ENCODE measurements at regions not wholly inside any gene's neighbourhood (a gene's known extent, or its start where the extent isn't known, plus 50 kb on each side); places are given as distances from the start of the nearest gene placed in this dataset.

GRCh38 chr2:41943159-41943558 is 104.7 kb upstream of the PKDCC start:
- Histone ChIP-seq H3K36me3 (ENCODE audit: low read depth) (no peaks in the 10 kb centered on the region), H3K27me3 (ENCODE audit: insufficient read depth, poor library complexity, severe bottlenecking) (no peaks in the 10 kb centered on the region), H3K4me3 (ENCODE audit: severe bottlenecking) (no peak overlapping the region), H3K27ac (ENCODE audit: poor library complexity, severe bottlenecking) (no peak overlapping the region), H3K9me3 (ENCODE audit: severe bottlenecking) (no peaks in the 10 kb centered on the region), H3K4me1 (ENCODE audit: insufficient read depth, poor library complexity, severe bottlenecking) (no peaks in the 10 kb centered on the region)
- DNase-seq (ENCODE audit: low spot score): no peak
- no peak for ATAC-seq (ENCODE audit: low read depth)
- no peak for TF ChIP-seq CTCF (IDR thresholded peaks at IDR 0.05; ENCODE audit: poor library complexity, severe bottlenecking)

- Histone ChIP-seq H3K36me3 (ENCODE audit: low read depth) (no peaks in the 10 kb centered on the region), H3K4me3 (ENCODE audit: severe bottlenecking) (no peak overlapping the region), H3K4me1 (ENCODE audit: insufficient read depth, poor library complexity, severe bottlenecking) (no peaks in the 10 kb centered on the region), H3K9me3 (ENCODE audit: severe bottlenecking) (no peaks in the 10 kb centered on the region), H3K27ac (ENCODE audit: poor library complexity, severe bottlenecking) (no peak overlapping the region), H3K27me3 (ENCODE audit: insufficient read depth, poor library complexity, severe bottlenecking) (no peaks in the 10 kb centered on the region)
- no peak for TF ChIP-seq CTCF (IDR thresholded peaks at IDR 0.05; ENCODE audit: poor library complexity, severe bottlenecking)
- ATAC-seq (ENCODE audit: low read depth) (no peak), DNase-seq (ENCODE audit: low spot score) (no peak)
Observed at GRCh38 chr2:41944220-41944880, 103.5 kb upstream of the PKDCC start.

- Histone ChIP-seq H3K27ac (ENCODE audit: poor library complexity, severe bottlenecking) (no peak overlapping the region), H3K4me1 (ENCODE audit: insufficient read depth, poor library complexity, severe bottlenecking) (no peaks in the 10 kb centered on the region), H3K36me3 (ENCODE audit: low read depth) (no peaks in the 10 kb centered on the region), H3K9me3 (ENCODE audit: severe bottlenecking) (no peaks in the 10 kb centered on the region), H3K27me3 (ENCODE audit: insufficient read depth, poor library complexity, severe bottlenecking) (no peaks in the 10 kb centered on the region), H3K4me3 (ENCODE audit: severe bottlenecking) (no peak overlapping the region)
- DNase-seq (ENCODE audit: low spot score) (no peak), ATAC-seq (ENCODE audit: low read depth) (no peak)
- TF ChIP-seq CTCF (IDR thresholded peaks at IDR 0.05; ENCODE audit: poor library complexity, severe bottlenecking): no peak
Observed at GRCh38 chr2:41947701-41948396, 100.0 kb upstream of the PKDCC start.

GRCh38 chr2:41948397-41948763 is 99.4 kb upstream of the PKDCC start:
- no peak for TF ChIP-seq CTCF (IDR thresholded peaks at IDR 0.05; ENCODE audit: poor library complexity, severe bottlenecking)
- Histone ChIP-seq H3K27me3 (ENCODE audit: insufficient read depth, poor library complexity, severe bottlenecking) (no peaks in the 10 kb centered on the region), H3K9me3 (ENCODE audit: severe bottlenecking) (no peaks in the 10 kb centered on the region), H3K4me1 (ENCODE audit: insufficient read depth, poor library complexity, severe bottlenecking) (no peaks in the 10 kb centered on the region), H3K36me3 (ENCODE audit: low read depth) (no peaks in the 10 kb centered on the region), H3K27ac (ENCODE audit: poor library complexity, severe bottlenecking) (no peak overlapping the region), H3K4me3 (ENCODE audit: severe bottlenecking) (no peak overlapping the region)
- ATAC-seq (ENCODE audit: low read depth): no peak
- no peak for DNase-seq (ENCODE audit: low spot score)

Data from RWPE2 (cell line).